BJ (cell line): ENCODE measurements at regions not wholly inside any gene's neighbourhood (a gene's known extent, or its start where the extent isn't known, plus 50 kb on each side); places are given as distances from the start of the nearest gene placed in this dataset.

Source experiments
- CTCF ChIA-PET: fragments of 350-600 bp; formaldehyde crosslinking; extraction: SDS; loops from one replicate; lab custom pipeline; 2021; ENCODE audit warnings: antibody characterized with exemption, inconsistent platforms; lab: Yijun Ruan, JAX
- POLR2A ChIA-PET: fragments of 300-600 bp; sonication (Branson Sonifier 250); formaldehyde crosslinking; extraction: SDS; loops from one replicate; lab custom pipeline; 2021; ENCODE audit warnings: antibody characterized with exemption; lab: Charles Lee
- DNase-seq: peaks from one replicate; pipeline ENCODE4 v3.0.0-alpha.2; 2011; ENCODE audit warnings: low read depth
- H3K27me3 ChIP-seq: 2 replicates; pipeline ENCODE4 v1.6.0; 2011; ENCODE audit warnings: low read length; ENCODE audit not compliant: control insufficient read depth, insufficient read depth
- H3K36me3 ChIP-seq: 2 replicates; pipeline ENCODE4 v1.5.1; 2011; ENCODE audit warnings: low read length; ENCODE audit not compliant: control insufficient read depth, insufficient read depth
- H3K4me3 ChIP-seq: 2 replicates; pipeline ENCODE4 v1.5.1; 2011; ENCODE audit warnings: low read depth, mild to moderate bottlenecking, control low read depth, low read length
- TF ChIP-seq, protein P1 (sequence below): IDR thresholded peaks from 2 replicates; pipeline ENCODE4 v1.5.1; 2011; ENCODE audit warnings: low read depth, mild to moderate bottlenecking, control low read depth, inconsistent platforms, low read length, moderate library complexity; ENCODE audit not compliant: insufficient read depth

DNA sequence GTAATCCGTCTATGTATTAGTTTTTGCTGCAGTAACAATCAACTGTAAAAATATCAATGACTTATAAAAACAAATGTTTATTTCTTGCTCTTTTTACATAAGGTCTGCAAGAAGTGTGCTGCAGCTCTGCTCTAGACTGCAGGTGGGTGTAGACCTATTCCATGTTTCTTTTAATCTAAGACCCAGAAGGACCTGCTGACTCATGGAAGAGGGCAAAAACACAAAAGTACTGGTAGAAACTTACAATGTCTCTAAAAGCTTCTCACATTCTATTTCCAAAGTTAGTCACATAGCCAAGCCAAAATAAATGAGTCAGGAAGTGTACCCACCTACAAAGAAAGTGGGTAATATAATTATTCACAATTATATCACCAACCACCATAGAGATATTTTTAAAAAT lies 435.9 kb upstream of the FAT3 start:
- DNase-seq: no peak
- ChIA-PET POLR2A (no interaction called here), CTCF (no interaction called here)
- no peaks in the 10 kb centered on the region for H3K27me3 ChIP-seq
- no peak overlapping the region for H3K4me3 ChIP-seq
- H3K36me3 ChIP-seq: no peaks in the 10 kb centered on the region
- TF ChIP-seq, protein P1, sequence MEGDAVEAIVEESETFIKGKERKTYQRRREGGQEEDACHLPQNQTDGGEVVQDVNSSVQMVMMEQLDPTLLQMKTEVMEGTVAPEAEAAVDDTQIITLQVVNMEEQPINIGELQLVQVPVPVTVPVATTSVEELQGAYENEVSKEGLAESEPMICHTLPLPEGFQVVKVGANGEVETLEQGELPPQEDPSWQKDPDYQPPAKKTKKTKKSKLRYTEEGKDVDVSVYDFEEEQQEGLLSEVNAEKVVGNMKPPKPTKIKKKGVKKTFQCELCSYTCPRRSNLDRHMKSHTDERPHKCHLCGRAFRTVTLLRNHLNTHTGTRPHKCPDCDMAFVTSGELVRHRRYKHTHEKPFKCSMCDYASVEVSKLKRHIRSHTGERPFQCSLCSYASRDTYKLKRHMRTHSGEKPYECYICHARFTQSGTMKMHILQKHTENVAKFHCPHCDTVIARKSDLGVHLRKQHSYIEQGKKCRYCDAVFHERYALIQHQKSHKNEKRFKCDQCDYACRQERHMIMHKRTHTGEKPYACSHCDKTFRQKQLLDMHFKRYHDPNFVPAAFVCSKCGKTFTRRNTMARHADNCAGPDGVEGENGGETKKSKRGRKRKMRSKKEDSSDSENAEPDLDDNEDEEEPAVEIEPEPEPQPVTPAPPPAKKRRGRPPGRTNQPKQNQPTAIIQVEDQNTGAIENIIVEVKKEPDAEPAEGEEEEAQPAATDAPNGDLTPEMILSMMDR: no peak

- DNase-seq: no peak
- TF ChIP-seq, protein P1: no peak
- no peaks in the 10 kb centered on the region for H3K36me3 ChIP-seq
- H3K4me3 ChIP-seq: no peak overlapping the region
- no peaks in the 10 kb centered on the region for H3K27me3 ChIP-seq
- POLR2A ChIA-PET: no interaction called here
- CTCF ChIA-PET: no interaction called here
Measured at GRCh38 chr11:91786097-91786496, 438.5 kb upstream of the FAT3 start.

- no peak for DNase-seq
- POLR2A ChIA-PET: no interaction called here
- TF ChIP-seq, protein P1: no peak
- no peak overlapping the region for H3K4me3 ChIP-seq
- CTCF ChIA-PET: no interaction called here
- no peaks in the 10 kb centered on the region for H3K36me3 ChIP-seq
- H3K27me3 ChIP-seq: no peaks in the 10 kb centered on the region
Measured at GRCh38 chr11:91783173-91783572, 441.4 kb upstream of the FAT3 start.

DNA sequence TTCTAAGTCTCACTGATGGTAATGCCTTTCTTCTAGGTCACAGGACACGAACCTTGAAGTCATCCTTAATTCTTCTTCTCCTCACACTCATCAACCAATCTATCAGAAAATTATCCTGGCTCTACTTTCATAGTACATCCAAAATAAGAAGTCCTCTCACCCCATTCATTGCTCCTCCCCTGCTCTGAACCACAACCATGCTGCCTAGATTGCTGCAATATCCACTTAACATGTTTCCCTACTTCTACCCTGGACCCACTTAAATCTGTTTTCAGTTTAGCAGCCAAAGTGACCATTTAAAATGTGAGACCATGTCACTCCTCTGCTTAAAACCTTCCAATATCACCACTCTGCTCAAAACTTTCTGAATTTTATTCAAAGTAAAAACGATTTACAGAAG lies 445.9 kb upstream of the FAT3 start:
- Histone ChIP-seq H3K27me3 (no peaks in the 10 kb centered on the region), H3K36me3 (no peaks in the 10 kb centered on the region), H3K4me3 (no peak overlapping the region)
- TF ChIP-seq, protein P1: no peak
- CTCF ChIA-PET: interaction anchor here (0.9 kb wide), 1 partner anchor 126 kb away, joined by 3 read pairs; no protein-coding TSS in a partner anchor
- DNase-seq: no peak
- POLR2A ChIA-PET: no interaction called here

GRCh38 chr11:91776655-91777054 lies 448.0 kb upstream of the FAT3 start:
- TF ChIP-seq, protein P1: no peak
- ChIA-PET CTCF (no interaction called here), POLR2A (no interaction called here)
- DNase-seq: no peak
- Histone ChIP-seq H3K36me3 (no peaks in the 10 kb centered on the region), H3K4me3 (no peak overlapping the region), H3K27me3 (no peaks in the 10 kb centered on the region)
